Liver (tissue), 3 donors: ENCODE measurements at regions not wholly inside any gene's neighbourhood (a gene's known extent, or its start where the extent isn't known, plus 50 kb on each side); places are given as distances from the start of the nearest gene placed in this dataset.

ENCODE experiments used
- ATF3 ChIP-seq: IDR thresholded peaks from 2 replicates; pipeline ENCODE4 v1.6.1; 2016; ENCODE audit warnings: antibody characterized with exemption
- CTCF ChIP-seq: fragments of 150-350 bp; IDR thresholded peaks from 2 replicates; pipeline ENCODE4 v1.5.1; 2017; ENCODE audit warnings: improper control_type of control experiment, low read depth, low read length; ENCODE audit not compliant: missing input control
- FOXA1 ChIP-seq: IDR thresholded peaks from 2 replicates; pipeline ENCODE4 v1.6.1; 2016; ENCODE audit warnings: antibody characterized with exemption
- GABPA ChIP-seq, 2 donors: IDR thresholded peaks in 1 of 2; conservative IDR thresholded peaks in 1 of 2; 2 replicates each; pipeline ENCODE4 v1.6.1; 2016; ENCODE audit warnings: antibody characterized with exemption in 2 of 2, mild to moderate bottlenecking in 1 of 2, moderate library complexity in 1 of 2
- HNF4G ChIP-seq: IDR thresholded peaks from 2 replicates; pipeline ENCODE4 v1.6.1; 2016; ENCODE audit warnings: antibody characterized with exemption
- JUND ChIP-seq, 2 donors: IDR thresholded peaks; 2 replicates each; pipeline ENCODE4 v1.6.1; 2016; ENCODE audit warnings: antibody characterized with exemption in 2 of 2
- MAX ChIP-seq: IDR thresholded peaks from 2 replicates; pipeline ENCODE4 v1.6.1; 2016; ENCODE audit warnings: antibody characterized with exemption
- RAD21 ChIP-seq, 2 donors: IDR thresholded peaks; 2 replicates each; pipeline ENCODE4 v1.6.1; 2016; ENCODE audit warnings: antibody characterized with exemption in 2 of 2, mild to moderate bottlenecking in 2 of 2
- REST ChIP-seq: IDR thresholded peaks from 2 replicates; pipeline ENCODE4 v1.6.1; 2016; ENCODE audit warnings: antibody characterized with exemption, mild to moderate bottlenecking
- RXRA ChIP-seq, 2 donors: IDR thresholded peaks; 2 replicates each; pipeline ENCODE4 v1.6.1; 2017 to 2018; ENCODE audit warnings: antibody characterized with exemption in 2 of 2, mild to moderate bottlenecking in 1 of 2
- SP1 ChIP-seq: IDR thresholded peaks from 2 replicates; pipeline ENCODE4 v1.6.1; 2018; ENCODE audit warnings: antibody characterized with exemption, mild to moderate bottlenecking
- TAF1 ChIP-seq: conservative IDR thresholded peaks from 2 replicates; pipeline ENCODE4 v1.6.1; 2016; ENCODE audit warnings: antibody characterized with exemption, mild to moderate bottlenecking
- YY1 ChIP-seq: IDR thresholded peaks from 2 replicates; pipeline ENCODE4 v1.6.1; 2016; ENCODE audit warnings: antibody characterized with exemption, mild to moderate bottlenecking
- ZBTB33 ChIP-seq: IDR thresholded peaks from 2 replicates; pipeline ENCODE4 v1.6.1; 2016; ENCODE audit warnings: antibody characterized with exemption
- donor health status: healthy.
- donor health status: healthy.

- TF ChIP-seq JUND (IDR thresholded peaks at IDR 0.05) (no peak), FOXA1 (no peak), RXRA (IDR thresholded peaks at IDR 0.05) (no peak), CTCF (no peak), SP1 (no peak), RAD21 (IDR thresholded peaks at IDR 0.05) (no peak), ATF3 (no peak), YY1 (no peak), REST (no peak), HNF4G (no peak), ZBTB33 (no peak), GABPA (IDR thresholded peaks at IDR 0.05 in 1 of 2, conservative IDR thresholded peaks at IDR 0.05 in 1 of 2) (no peak), MAX (no peak), TAF1 (no peak)
Observed at GRCh38 chr4:176545872-176546271, 226.1 kb downstream of the SPCS3 start.
